Thoracic aorta (tissue), 2 donors: ENCODE measurements at regions not wholly inside any gene's neighbourhood (a gene's known extent, or its start where the extent isn't known, plus 50 kb on each side); places are given as distances from the start of the nearest gene placed in this dataset.

ENCODE experiments used
- ATAC-seq: fragments of 150-250 bp; one replicate; pipeline ENCODE4 v1.8.0; 2017; ENCODE audit warnings: low read depth; ENCODE audit not compliant: insufficient number of reproducible peaks, low FRiP score
- DNase-seq: peaks from one replicate; pipeline ENCODE4 v3.0.0-alpha.2; 2020; ENCODE audit warnings: low spot score
- H3K27ac ChIP-seq, 2 donors: fragments of 200-600 bp; sonication (generic); 1 replicate in 1 of 2; 2 replicates in 1 of 2; pipeline ENCODE4 v1.5.1; 2016; ENCODE audit warnings: mild to moderate bottlenecking in 2 of 2, moderate library complexity in 2 of 2
- H3K27me3 ChIP-seq: fragments of 200-600 bp; sonication (generic); replicated peaks from 2 replicates; pipeline ENCODE4 v1.6.0; 2016; ENCODE audit warnings: mild to moderate bottlenecking; ENCODE audit not compliant: insufficient read depth
- H3K36me3 ChIP-seq: fragments of 200-600 bp; sonication (generic); one replicate; pipeline ENCODE4 v1.5.1; 2016
- H3K4me1 ChIP-seq, 2 donors: fragments of 200-600 bp; sonication (generic); 1 replicate in 1 of 2; 2 replicates in 1 of 2; pipeline versions ENCODE4 v1.5.1 to v1.6.0; 2016; ENCODE audit warnings: low read depth in 2 of 2, mild to moderate bottlenecking in 1 of 2; ENCODE audit not compliant: control insufficient read depth in 1 of 2
- H3K4me3 ChIP-seq: fragments of 200-600 bp; sonication (generic); 2 replicates; pipeline ENCODE4 v1.5.1; 2016; ENCODE audit warnings: mild to moderate bottlenecking
- H3K9me3 ChIP-seq: fragments of 200-600 bp; sonication (generic); 2 replicates; pipeline ENCODE4 v1.5.1; 2016
- CTCF ChIP-seq: fragments of 200-600 bp; sonication (generic); IDR thresholded peaks from one replicate; pipeline ENCODE4 v1.5.1; 2019; ENCODE audit warnings: antibody characterized with exemption

DNA sequence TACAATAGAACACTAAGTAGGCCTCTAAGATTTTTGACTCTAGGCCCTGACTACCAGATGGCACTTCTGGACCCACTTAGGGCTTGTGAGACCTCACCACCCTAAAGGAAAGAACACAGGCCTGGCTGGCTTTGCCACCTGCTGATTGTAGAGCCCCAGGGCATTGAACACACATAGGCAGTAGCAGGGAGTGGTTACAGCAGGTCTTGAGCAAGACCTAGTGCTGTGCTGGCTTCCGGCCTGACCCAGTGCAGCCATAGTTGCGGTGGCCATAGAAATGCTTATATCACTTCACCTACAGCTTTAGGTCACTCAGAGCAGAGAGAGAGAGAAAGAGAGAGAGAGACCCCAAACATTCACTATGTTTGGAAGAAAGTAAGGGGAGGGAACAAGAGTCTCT lies 223.2 kb downstream of the LRATD1 start:
- H3K36me3 ChIP-seq = no peaks in the 10 kb centered on the region
- no peak for DNase-seq
- ATAC-seq = no peak
- no peak overlapping the region for H3K4me3 ChIP-seq
- peaks cover 4% of the 10 kb centered on the region for H3K9me3 ChIP-seq
- no peaks in the 10 kb centered on the region for H3K4me1 ChIP-seq
- no peak overlapping the region for H3K27ac ChIP-seq
- H3K27me3 ChIP-seq = no peaks in the 10 kb centered on the region
- TF ChIP-seq CTCF = no peak

DNA sequence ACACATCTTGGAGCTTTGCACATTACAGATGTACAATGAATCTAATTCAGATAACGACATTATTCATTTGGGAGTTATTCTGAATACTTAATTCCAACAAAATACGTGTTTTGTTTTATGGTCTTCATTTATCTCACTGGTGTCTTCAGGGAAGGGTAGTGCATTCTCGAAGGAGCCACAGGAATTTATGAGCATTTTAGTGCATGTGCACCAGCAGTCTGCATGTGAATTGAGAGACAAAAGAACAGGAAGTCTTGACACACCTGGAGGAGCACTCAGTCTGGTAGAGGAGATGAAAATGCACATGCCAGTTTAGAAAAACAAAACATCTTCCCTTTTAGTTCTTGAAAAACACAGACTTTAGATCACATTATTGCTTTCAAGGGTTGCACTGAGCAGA lies 228.7 kb downstream of the LRATD1 start:
- no peak for ATAC-seq
- no peaks in the 10 kb centered on the region for H3K36me3 ChIP-seq
- TF ChIP-seq CTCF = no peak
- no peaks in the 10 kb centered on the region for H3K27me3 ChIP-seq
- DNase-seq = no peak
- peaks cover 4% of the 10 kb centered on the region for H3K9me3 ChIP-seq
- H3K4me3 ChIP-seq = no peak overlapping the region
- H3K27ac ChIP-seq = no peak overlapping the region
- H3K4me1 ChIP-seq = no peaks in the 10 kb centered on the region

DNA sequence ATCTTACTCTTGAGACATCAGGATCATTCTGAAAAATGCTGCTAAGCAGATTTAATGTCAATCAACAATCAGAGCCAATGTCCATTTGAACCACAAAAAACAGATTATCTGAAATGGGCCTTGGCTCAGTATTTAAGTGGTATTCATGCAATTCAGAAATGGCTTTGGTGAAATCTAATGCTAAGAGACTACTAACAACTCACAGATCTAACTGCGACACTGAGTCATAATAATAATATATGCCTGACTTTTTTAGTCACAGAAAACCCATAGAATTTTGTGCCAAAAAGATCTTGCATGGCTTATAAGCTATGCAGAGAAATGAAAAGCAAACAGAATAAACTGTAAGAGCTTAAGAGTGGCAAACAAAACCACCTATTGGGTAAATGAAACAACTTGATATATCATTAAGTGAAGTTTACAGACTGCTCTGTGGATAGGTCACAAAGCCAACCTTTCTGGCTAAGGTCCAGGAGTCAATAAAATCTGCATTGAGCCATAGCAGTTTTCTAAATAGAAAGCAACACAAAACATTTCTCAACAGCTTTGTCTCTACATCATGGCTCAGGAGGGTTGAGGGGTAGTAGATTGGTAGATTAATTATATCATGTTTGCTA lies 234.3 kb downstream of the LRATD1 start:
- H3K9me3 ChIP-seq = no peaks in the 10 kb centered on the region
- no peak for DNase-seq
- ATAC-seq = no peak

GRCh38 chr2:14867853-14868252 lies 235.3 kb downstream of the LRATD1 start:
- Histone ChIP-seq H3K4me1 (no peaks in the 10 kb centered on the region), H3K27me3 (no peaks in the 10 kb centered on the region), H3K36me3 (no peaks in the 10 kb centered on the region), H3K4me3 (no peak overlapping the region), H3K9me3 (no peaks in the 10 kb centered on the region), H3K27ac (no peak overlapping the region)
- no peak for ATAC-seq
- no peak for DNase-seq
- TF ChIP-seq CTCF = no peak

More for the DNA sequence above, 234.3 kb downstream of the LRATD1 start:
- Histone ChIP-seq H3K27me3 (no peaks in the 10 kb centered on the region), H3K4me1 (no peaks in the 10 kb centered on the region), H3K36me3 (no peaks in the 10 kb centered on the region), H3K4me3 (no peak overlapping the region), H3K27ac (no peak overlapping the region)
- no peak for TF ChIP-seq CTCF

DNA sequence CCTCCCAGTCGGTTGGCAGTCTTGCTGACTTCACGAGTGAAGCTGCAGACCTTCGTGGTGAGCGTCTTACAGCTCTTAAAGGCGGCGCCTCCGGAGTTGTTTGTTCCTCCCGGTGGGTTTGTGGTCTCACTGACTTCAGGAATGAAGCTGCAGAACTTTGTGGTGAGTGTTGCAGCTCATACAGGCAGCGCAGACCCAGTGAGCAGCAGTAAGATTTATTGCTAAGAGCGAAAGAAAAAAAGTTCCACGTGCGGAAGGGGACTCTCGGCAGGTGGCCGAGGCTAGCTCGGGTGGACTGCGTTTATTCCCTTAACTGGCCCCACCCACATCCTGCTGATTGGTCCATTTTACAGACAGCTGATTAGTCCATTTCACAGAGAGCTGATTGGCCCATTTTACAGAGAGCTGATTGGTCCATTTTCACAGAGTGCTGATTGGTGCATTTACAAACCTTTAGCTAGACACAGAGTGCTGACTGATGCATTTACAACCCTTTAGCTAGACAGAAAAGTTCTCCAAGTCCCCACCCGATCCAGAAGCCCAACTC lies 240.3 kb downstream of the LRATD1 start:
- no peak for ATAC-seq
- no peak for TF ChIP-seq CTCF
- Histone ChIP-seq H3K9me3 (no peaks in the 10 kb centered on the region), H3K27me3 (no peaks in the 10 kb centered on the region), H3K4me3 (no peak overlapping the region), H3K36me3 (no peaks in the 10 kb centered on the region), H3K27ac (no peak overlapping the region), H3K4me1 (no peaks in the 10 kb centered on the region)
- DNase-seq = no peak
